ENCODE measurements at regions not wholly inside any gene's neighbourhood (a gene's known extent, or its start where the extent isn't known, plus 50 kb on each side); places are given as distances from the start of the nearest gene placed in this dataset.

DNA sequence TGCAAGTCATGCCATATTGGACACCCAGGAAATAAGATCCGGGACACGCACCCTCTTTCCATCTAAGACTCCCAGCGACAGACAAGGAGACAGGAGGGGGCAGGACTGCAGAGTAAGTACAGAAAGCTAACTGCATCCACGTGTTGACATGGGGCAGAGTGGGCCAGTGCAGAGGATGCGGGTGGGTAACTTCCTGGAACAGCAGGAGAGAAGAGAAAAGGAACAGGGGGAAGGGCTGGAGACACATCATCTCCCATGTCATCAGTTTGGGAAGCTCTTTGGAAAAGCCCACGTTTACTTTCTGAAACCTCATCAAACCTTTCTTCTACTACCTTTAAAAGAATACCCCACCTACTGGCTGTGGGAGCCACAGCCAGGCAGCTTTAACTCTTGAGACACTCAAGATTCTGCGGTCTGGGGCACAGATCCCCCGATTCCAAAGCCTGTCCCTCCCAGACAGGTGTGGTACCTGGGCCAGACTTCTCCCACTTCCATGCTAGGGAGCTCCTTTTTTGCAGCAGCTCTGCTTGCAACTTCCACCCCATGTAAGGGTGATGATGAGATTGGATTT is 273.5 kb upstream of the RPL38 start:
- DNase-seq (ENCODE audit: low read depth in 2 of 2), result no peak

DNA sequence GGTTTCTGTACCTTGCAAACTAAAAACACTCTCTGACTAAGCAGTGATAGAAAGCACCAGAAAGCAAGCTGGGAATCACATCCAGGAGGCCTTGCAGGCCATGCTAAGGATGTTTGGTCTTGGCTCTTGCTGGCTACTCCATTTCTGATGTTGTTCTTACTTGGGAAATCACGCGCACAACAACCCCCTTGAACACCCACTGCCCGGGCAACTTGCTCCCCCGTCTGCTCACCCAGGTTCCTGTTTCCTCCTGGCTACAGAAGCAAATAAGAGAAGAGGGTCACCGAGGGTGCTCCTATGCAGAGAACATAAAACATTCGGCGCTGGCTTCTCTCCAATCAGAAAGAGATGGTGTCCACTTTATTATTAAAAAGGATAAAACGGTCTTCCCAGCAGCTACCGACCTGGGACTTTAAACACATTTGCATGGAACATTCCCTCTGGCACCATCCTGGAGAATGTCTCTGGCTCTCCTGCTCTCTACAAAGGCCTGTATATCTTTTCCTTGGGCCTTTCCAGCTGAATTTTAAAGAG is 271.2 kb upstream of the RPL38 start:
- DNase-seq (ENCODE audit: low read depth in 2 of 2), result no peak

DNA sequence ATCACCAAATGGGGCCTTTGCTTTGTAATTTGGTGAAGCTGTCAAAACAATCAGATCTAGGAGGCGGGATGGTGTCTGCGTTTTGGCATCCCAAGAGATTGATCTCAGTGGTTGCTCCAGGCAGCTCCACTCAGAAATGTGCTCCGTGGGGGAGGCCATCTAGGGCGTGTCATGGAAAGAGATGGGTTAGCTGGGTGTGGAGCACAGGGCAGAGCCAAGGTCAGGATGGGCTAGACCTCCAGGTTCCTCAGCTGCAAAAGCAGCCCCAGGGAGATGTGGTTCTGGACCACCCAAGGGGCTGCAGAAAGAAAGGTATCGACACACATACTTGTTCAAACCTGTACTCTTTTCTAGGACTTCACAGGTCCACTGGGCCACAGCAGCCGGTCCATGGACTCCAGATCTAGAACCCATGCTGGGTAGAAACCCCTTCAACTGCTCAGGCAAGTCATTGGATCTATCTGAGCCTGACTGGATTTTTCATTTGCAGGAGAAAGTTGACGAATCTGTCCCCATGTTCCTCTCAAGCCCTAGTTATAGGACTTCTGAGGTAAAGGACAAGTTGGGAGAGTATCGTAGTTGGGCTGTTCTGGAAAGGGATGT is 270.2 kb upstream of the RPL38 start:
- no peak for DNase-seq (ENCODE audit: low read depth in 2 of 2)

DNA sequence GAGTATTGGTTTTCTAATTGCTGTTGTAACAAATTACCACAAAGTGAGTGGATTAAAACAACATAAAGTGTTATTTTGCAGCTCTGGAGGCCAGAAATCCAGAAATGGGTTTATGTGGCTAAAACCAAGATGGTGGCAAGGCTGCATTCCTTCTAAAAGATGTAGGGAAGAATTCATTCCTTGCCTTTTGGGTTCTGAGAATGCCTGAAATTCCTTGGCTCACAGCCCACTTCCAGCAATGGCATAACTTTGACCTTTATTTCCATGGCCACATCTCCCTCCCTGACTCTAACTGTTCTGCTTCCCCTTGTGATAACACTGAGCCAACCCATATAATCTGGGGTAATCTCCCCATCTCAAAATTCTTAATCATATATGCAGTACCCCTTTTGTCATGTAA is 269.6 kb upstream of the RPL38 start:
- no peak for DNase-seq (ENCODE audit: low read depth in 2 of 2)

DNA sequence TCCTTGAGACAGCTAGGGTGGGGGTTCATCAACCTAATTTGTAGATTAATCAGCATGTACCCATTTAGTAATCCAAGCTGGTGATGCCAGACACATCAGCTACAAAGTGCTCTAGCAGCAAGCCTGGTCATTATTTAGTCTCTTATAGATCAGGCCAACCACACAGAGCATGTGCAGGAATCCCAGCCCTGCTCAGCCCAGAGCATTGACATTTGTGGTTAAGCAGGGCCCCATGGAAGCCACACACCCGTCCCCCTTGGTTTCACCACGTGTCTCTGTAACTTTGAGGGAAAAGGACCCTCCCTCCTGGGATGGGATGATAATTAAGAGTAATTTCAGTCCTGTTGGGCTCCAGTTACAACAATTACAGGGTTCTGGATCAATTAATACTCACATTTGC is 268.8 kb upstream of the RPL38 start:
- no peak for DNase-seq (ENCODE audit: low read depth in 2 of 2)

DNA sequence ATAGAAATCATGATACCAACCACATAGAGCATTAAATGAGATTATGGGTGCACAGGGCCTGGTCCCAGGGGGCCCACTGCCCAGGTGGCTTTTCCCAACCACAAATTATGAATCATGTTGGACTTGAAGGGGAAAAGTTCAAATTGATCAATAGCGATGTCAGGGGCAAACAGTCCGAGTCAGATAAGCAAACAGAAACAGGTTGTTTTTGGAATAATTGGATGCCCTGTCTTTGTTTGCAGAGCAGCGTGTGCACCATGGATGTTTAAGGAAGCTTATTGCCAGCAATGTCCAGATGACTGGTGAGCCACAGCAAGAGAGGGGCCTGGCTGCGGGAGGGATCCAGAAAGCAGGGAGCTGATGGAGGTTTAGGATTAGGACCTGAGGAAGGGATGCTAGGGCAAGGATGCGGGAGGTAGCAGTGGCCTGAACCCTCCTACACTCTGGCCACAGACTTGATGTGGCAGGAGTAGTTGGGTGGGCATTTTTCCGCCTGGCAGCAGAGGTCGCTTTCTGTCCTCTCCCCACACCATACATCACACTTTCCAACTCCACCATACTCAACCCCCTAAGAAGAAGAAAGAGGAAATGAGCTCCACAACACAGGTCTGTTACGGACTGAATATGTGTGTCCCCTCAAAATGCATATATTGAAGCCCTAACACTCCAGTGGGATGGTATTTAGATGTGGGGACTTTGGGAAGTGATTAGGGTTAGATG is 266.4 kb upstream of the RPL38 start:
- no peak for DNase-seq (ENCODE audit: low read depth in 2 of 2)

DNA sequence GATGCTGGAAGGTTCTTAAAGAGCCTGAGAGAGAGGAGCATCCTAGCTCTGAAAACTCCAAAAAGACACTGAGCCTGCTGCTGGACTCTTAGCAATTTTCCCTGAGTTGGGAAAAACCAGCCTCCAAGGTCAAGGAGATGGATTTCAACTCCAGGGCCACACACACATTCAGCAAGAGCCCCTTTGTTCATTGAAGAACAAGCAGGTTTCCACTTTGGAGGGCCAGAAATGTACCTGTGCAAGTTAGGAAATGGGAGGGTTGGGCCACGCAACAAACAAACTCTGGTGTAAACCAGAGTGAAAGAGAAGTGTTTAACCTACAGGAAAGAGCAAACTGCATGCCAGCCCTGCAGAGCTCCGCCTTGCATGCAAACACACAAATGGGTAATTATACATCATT is 264.8 kb upstream of the RPL38 start:
- no peak for DNase-seq (ENCODE audit: low read depth in 2 of 2)

DNA sequence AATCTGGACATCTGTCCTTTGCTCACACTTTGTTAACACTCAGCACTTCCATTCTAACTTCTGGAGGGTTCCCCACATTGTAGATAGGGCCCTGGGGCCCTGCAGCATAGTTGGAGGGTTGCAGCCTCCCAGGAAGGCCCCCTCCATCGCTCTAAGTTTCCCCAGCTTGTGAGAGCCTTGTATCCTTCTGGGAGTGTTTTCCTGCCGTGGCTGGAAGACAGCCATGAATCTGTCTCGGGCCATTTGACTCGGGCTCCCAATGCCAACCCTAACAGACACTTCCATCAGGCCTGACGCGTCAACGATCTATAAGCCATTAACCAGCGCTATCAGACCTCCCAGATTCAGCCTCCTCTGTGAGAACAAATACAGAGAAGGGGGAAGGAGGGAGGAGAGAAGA is 263.7 kb upstream of the RPL38 start:
- DNase-seq (ENCODE audit: low read depth in 2 of 2), result no peak

DNA sequence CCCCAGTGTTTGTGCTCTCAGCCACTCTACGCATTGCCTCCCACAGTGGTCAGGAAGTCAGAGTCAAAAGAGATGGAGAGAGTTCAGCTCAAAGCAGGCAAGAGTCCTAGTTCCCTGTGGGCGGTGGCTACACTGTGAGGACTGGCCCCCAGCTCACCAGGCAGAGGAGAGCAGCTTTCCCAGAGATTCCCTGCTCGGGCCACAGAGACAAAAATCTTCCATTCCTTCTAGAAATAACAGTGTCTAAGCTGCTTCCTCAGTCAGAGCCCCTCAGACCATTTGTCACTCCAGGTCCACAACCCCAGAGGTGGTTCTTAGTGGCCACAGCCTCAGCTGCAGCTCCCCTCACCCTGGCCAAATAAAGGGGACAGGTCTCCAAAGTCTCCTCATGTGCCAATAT is 263.0 kb upstream of the RPL38 start:
- no peak for DNase-seq (ENCODE audit: low read depth in 2 of 2)

DNA sequence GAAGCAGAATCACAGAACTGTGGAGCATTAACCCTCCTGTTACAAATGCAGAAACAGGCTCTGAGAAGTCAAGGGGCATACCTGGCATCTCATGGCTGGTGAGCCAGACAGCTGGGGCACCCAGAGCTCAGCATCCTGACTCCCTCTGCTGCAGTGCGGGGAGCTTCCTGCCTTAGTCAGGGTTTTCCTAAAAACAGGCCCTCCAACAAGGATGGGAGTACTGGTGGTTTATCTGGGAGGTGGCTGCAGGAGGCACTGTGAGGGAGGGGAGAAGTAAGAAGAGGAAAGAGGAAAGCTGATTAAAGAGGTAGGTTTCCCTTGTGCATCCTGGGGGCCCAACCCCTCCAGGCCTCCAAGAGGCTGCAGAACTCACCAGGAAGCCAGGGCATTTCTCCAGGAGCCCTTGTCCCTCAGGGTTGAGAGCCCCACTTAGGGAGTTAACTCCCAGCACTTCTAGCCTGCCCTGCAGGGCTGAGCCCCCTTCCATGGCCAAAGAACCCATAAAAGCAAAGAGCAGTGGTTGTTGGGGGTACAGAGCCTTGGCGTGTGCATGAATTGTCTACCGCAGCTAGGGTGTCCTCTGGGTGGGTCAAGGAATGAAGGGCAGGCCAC is 261.5 kb upstream of the RPL38 start:
- no peak for DNase-seq (ENCODE audit: low read depth in 2 of 2)

DNA sequence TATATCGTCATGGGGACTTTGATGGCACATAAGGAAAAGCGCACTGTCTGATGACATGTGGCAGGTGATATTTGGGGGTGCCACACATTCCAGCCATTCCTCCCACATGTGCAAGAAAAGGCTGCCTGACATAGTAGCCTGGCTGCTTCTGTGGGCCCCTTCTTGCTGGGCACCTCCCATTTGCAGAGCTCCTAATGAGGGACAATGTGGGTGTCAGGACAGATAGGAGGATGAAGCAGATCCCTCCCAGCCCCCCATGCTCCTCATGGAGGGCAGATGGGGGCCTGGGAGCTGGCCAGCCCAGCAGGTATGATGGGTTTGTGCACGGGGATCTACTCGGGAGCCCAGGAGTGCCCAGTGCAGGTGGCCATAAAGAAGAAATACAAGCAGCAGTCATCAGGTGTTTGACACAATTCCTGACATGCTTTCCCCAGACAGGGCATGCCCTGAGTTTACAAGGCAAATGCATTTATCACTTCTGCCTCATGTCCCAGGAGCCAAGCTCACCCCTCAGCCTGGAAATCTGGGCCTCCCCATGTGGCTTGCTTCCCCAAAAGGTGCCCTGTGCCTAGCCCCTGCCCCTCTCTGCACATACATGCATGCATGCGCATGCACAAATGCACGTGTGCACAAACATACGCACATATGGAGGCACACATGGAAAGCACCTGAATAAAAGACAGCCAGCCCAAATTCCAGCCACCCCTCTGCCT is 260.6 kb upstream of the RPL38 start:
- no peak for DNase-seq (ENCODE audit: low read depth in 2 of 2)

DNA sequence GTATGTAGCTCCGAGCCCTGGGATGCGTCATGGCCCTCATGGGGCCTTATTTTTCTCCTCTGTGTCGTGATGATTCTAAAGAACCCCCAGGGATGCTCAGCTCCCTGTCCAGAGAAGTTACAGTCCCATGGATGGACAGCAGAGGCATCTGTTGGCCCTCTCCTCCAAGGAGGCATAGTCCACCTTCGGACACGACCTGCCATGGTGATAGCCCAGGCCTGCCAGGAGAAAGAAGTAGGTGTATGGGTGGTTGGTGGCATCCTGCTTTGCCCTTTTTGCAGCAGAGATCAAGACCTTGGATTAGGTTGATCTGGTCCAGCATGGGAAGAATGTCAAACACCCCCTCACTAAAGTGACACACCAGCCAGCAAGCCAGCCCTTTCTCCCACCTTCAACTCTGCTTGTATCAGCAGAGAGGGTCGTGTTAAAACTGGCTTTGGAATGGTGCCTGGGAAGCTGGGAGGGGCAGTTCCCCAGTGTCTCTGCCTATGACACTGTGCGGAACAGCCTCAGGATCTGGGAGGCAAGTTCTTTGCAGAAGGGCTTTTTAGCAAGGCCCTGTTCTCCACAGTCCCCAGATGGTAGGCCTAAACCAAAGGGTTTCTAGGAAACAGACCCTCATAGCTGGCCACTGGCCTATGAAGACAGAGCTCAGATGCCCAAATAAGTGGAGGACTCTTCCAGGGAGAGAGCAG is 259.9 kb upstream of the RPL38 start:
- no peak for DNase-seq (ENCODE audit: low read depth in 2 of 2)

DNA sequence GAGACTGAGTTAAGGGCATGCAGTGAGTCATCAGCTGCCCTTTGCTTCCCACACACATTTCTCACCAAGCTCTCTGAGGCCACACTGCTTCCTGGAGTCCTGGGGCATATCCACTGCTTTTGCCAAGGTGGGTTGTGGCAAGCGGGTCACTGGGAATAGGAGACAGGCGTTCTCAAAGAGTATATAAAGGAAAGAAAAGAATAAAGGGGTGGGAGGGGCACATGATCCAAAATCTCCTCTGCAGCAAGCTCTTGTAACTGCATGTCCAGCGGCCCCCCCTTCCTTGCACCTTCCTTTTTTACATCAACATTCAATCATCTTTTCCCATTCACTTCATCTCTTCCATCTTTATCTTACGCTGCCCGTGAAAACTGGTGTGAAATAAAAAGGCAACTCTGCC is 259.1 kb upstream of the RPL38 start:
- DNase-seq (ENCODE audit: low read depth in 2 of 2), result no peak

DNA sequence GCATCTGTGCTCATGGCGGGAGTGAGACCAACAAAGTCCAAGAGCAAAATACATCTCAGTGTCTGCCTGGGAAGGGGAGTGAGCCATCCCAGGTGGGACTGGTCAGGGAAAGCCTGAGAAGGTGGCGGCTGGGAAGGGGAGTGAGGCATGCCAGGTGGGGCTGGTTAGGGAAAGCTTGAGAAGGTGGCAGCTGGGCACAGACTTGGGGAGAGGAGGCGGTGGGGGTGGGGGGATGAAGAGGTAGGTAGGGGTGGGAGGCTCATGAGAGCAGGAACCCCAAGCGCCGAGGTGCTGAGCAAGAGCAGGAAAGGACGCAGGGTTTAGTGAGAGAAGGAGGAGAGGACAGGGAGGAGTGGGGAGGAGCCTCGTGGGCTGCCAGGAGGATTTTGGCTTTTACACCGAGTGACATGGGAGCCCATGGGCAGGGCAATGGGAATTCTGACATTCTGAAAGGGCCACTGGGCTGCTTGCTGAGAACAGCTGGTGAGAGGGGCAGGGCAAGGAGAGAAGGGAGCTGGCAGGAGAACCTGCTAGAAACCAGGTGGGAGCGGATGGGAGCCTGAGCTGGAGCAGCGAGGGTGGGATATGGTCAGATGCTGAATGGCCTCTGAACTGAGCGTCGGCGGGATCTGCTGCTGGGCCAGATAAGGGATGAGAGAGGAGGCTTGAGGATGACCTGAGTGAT is 256.1 kb upstream of the RPL38 start:
- DNase-seq (ENCODE audit: low read depth in 2 of 2), result no peak

DNA sequence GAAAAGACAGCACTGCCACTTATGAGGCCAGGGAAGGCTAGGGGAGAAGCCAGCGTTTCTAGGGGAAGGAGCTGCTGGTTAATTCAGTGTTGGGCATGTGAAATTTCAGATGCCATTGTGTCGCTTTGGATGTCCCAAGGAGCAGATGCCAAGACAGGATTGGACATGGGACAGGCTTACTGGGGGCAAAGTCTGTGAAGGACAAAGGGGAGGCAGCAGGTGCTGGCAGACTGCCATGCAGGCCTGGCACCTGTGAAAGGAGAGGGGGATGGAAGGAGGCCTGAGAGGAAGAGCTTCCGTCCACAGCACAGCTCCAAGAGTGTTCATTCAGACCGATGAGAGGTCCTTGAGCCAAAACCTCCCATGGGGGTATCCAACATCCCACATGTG is 255.5 kb upstream of the RPL38 start:
- no peak for DNase-seq (ENCODE audit: low read depth in 2 of 2)

DNA sequence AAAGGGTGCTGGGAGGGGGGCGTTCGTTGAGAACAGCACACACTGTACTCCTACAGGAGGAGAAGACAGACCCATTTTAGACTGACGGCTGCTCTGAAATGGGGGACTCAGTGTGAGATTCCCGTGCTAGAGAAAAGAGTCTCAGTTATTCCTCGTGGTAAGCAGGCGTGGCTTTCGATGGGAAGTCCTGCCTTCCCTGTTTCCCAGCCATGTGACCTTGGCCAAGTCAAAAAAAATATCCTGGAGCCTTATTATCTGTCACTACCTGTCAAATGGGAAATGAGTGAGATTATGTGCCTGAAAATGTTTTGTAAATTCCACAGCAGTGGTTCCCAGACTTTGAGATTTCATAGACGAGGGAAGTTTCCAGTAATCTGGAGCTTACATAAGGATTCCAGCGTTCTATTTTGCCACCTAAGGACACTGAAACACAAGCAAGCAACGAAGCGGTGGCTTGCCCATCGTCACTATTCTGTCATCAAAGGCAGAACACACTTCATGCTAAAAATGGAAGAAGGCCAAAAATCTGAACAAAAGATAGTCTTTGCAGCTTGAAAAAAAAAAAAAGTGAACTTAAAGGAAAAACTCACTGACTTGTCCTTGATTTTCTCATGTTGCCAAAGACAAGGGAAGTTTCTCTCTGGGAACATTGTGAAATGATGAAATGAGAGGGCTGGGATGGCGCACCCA is 253.4 kb upstream of the RPL38 start:
- DNase-seq (ENCODE audit: low read depth in 2 of 2), result no peak

DNA sequence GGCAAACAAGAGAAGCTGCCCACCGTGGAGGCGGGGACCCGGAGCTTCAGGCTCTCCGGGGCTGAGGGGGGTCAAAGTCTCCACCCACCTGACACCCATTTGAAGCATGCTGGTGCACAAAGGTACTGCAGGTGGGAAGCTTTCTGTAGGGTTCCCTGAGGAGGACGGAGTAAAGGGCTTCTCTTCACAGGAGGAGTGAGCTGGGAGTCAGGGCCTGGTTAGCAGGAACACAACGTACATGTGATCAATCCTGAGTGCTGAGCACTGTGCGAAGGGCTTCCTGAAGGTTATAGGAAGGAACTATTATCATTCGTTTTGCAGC is 252.9 kb upstream of the RPL38 start:
- DNase-seq (ENCODE audit: low read depth in 2 of 2), result no peak

DNA sequence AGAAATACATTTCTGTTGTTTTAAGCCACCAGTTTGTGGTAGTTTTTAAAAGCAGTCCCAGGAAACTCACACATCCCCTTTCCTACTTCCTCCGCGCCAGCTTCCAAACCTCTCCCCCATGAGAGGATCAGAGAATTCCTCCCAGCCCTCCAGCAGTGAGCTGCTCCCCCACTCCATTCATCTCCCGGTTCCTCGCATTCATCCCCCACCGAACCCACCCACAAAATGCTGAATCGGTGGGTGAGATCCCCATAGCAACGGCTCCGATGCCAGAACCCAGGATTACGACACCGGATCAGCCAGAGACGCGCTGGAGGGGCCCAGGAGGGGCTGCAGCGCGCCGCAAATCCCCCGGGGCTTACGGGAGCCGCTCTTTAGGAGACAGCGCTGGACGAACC is 251.4 kb upstream of the RPL38 start:
- DNase-seq (ENCODE audit: low read depth in 2 of 2), result no peak

DNA sequence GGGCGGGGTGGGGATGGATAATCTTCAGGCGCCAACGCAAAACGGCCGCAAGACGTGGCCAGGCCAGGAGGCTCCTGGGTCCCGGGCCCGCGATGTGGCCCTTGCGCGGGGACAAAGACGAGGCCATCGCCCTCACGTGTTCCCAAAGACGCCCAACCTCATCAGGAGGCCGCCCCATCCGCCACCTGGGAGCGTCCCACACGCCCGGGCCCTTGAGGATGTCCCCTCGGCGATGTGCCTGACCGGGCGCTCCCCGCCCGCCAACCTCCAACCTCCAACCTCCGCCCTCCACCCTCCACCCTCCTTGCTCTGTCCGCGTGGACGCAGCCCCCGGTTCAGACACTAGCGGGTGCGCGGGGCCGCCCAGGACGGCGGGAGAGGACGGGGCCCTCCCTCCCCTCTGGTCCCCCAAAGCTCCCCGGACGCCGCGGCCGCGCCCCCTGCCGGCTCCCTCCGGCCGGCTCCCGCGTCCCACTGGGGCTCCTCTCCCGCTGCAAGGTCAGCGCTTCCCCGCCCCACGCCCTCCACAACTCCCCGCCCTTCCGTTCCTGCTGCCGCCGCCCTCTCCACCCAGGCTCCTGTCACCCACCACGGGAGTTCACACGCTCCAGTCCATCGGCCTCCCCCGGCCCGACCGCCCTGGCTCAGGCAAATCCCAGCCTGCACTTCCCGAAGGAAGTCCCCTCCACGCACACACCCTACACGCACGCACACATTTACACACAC is 250.8 kb upstream of the RPL38 start:
- DNase-seq (ENCODE audit: low read depth in 2 of 2), result peak in 1 of 2 donors; percentile 4
